Keratinocyte (primary cell): ENCODE measurements at regions not wholly inside any gene's neighbourhood (a gene's known extent, or its start where the extent isn't known, plus 50 kb on each side); places are given as distances from the start of the nearest gene placed in this dataset.

Source experiments
- EZH2 ChIP-seq: IDR thresholded peaks from one replicate; pipeline ENCODE4 v1.6.1; 2012; ENCODE audit warnings: inconsistent platforms, mild to moderate bottlenecking, low read length, moderate library complexity
- TF ChIP-seq, protein P1 (sequence below), 3 experiments: IDR thresholded peaks in 1 of 3; conservative IDR thresholded peaks in 1 of 3; optimal IDR thresholded peaks in 1 of 3; 2 replicates in 2 of 3; 3 replicates in 1 of 3; pipeline versions ENCODE3 to v1.5.1; 2011; ENCODE audit warnings: low read length in 3 of 3, mild to moderate bottlenecking in 3 of 3, moderate library complexity in 2 of 3, control low read depth in 1 of 3, inconsistent platforms in 1 of 3; ENCODE audit not compliant: insufficient read depth in 2 of 3; ENCODE audit errors: extremely low read depth in 1 of 3

DNA sequence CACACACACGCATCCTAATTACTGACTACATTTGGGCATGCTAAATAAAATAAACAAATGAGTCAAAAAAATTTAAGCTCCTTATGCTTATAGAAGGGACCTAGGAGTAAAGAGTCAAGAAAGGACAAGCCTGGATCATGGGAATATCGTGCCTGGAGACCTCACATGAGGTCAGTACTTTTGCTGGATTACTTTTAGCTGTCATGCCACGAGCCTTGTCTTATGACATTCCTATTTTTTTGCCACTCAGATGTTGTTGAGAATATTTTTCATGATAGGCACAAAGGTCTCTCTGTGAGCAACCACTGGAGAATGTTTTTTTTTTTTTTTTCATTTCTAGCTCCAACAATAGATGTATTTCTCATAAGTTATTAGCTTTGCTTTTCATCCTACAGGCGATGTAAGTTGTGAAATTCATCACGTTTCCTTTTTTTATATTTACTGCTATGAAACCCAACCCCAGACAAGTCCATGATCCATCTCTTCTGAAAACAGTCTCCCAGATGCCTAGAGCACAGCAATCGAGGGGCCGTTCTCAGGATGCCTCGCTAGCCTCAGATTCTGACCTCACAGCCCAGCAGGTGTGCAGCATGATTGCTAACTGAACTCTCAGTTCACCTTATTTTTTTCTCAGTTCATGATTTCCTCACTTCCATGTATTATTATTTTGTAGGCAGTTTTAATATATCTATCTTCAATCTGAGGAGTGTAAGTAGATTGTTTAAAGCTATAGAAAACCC is 464.5 kb downstream of the IRS1 start:
- TF ChIP-seq, protein P1, sequence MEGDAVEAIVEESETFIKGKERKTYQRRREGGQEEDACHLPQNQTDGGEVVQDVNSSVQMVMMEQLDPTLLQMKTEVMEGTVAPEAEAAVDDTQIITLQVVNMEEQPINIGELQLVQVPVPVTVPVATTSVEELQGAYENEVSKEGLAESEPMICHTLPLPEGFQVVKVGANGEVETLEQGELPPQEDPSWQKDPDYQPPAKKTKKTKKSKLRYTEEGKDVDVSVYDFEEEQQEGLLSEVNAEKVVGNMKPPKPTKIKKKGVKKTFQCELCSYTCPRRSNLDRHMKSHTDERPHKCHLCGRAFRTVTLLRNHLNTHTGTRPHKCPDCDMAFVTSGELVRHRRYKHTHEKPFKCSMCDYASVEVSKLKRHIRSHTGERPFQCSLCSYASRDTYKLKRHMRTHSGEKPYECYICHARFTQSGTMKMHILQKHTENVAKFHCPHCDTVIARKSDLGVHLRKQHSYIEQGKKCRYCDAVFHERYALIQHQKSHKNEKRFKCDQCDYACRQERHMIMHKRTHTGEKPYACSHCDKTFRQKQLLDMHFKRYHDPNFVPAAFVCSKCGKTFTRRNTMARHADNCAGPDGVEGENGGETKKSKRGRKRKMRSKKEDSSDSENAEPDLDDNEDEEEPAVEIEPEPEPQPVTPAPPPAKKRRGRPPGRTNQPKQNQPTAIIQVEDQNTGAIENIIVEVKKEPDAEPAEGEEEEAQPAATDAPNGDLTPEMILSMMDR (optimal IDR thresholded peaks at IDR 0.05 in 1 of 3, IDR thresholded peaks at IDR 0.05 in 1 of 3, conservative IDR thresholded peaks at IDR 0.05 in 1 of 3; ENCODE audit: extremely low read depth in 1 of 3, insufficient read depth in 2 of 3, low read length in 3 of 3): no peak
- TF ChIP-seq EZH2: no peak
